GM10266 (cell line): ENCODE measurements at regions not wholly inside any gene's neighbourhood (a gene's known extent, or its start where the extent isn't known, plus 50 kb on each side); places are given as distances from the start of the nearest gene placed in this dataset.

Experiments
- DNase-seq: peaks from one replicate; pipeline ENCODE4 v3.0.0; 2012; ENCODE audit errors: extremely low spot score
- CTCF ChIP-seq: IDR thresholded peaks from 2 replicates; pipeline ENCODE4 v1.5.1; 2012; ENCODE audit warnings: mild to moderate bottlenecking, low read depth; ENCODE audit not compliant: control insufficient read depth, insufficient read depth; ENCODE audit errors: missing control alignments

GRCh38 chr6:87847135-87847829 lies 145.2 kb upstream of the AKIRIN2 start:
- TF ChIP-seq CTCF: no peak
- no peak for DNase-seq

- no peak for TF ChIP-seq CTCF
- DNase-seq: no peak
These were observed 144.4 kb upstream of the AKIRIN2 start for GRCh38 chr6:87846434-87846833.

GRCh38 chr6:87840324-87840723 lies 138.3 kb upstream of the AKIRIN2 start:
- DNase-seq: no peak
- TF ChIP-seq CTCF: no peak

GRCh38 chr6:87837876-87838275 lies 135.8 kb upstream of the AKIRIN2 start:
- TF ChIP-seq CTCF: no peak
- DNase-seq: no peak

GRCh38 chr6:87837444-87837843 lies 135.4 kb upstream of the AKIRIN2 start:
- no peak for DNase-seq
- TF ChIP-seq CTCF: no peak

- peak; percentile 44 for TF ChIP-seq CTCF
- DNase-seq: peak; percentile 34
These were observed 130.2 kb upstream of the AKIRIN2 start for GRCh38 chr6:87832025-87832825.

- no peak for TF ChIP-seq CTCF
- DNase-seq: no peak
These were observed 128.9 kb upstream of the AKIRIN2 start for GRCh38 chr6:87830907-87831306.
